ENCODE measurements at regions not wholly inside any gene's neighbourhood (a gene's known extent, or its start where the extent isn't known, plus 50 kb on each side); places are given as distances from the start of the nearest gene placed in this dataset.

DNA sequence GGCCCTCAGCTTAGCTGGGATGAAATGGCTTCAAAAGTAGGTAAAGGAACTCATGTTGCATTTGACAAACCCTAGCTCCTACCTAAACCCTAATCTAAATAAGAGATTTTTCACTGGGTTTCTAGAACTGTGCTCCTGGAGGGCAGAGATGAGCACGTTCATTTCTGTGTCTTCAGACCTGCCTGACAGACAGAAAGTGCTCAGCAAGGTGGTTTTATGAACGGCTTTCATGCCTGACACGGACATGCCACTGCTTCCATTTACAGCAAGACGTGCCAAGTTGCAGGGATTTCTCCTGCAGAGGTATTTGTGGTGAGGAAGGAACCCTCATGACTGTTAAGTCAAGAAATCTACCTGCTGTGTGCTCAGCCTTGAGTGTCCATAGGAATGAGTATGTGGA lies 83.5 kb upstream of the KMT2C start:
- no peak for TF ChIP-seq EZH2 (IDR thresholded peaks at IDR 0.05; ENCODE audit: borderline replicate concordance, low read depth, low read length, severe bottlenecking)
- TF ChIP-seq, protein P1, sequence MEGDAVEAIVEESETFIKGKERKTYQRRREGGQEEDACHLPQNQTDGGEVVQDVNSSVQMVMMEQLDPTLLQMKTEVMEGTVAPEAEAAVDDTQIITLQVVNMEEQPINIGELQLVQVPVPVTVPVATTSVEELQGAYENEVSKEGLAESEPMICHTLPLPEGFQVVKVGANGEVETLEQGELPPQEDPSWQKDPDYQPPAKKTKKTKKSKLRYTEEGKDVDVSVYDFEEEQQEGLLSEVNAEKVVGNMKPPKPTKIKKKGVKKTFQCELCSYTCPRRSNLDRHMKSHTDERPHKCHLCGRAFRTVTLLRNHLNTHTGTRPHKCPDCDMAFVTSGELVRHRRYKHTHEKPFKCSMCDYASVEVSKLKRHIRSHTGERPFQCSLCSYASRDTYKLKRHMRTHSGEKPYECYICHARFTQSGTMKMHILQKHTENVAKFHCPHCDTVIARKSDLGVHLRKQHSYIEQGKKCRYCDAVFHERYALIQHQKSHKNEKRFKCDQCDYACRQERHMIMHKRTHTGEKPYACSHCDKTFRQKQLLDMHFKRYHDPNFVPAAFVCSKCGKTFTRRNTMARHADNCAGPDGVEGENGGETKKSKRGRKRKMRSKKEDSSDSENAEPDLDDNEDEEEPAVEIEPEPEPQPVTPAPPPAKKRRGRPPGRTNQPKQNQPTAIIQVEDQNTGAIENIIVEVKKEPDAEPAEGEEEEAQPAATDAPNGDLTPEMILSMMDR (IDR thresholded peaks at IDR 0.05; ENCODE audit: borderline replicate concordance, extremely low read depth, low read length, poor library complexity, severe bottlenecking) = no peak
